Upper lobe of right lung (tissue), 1 donor: ENCODE measurements at regions not wholly inside any gene's neighbourhood (a gene's known extent, or its start where the extent isn't known, plus 50 kb on each side); places are given as distances from the start of the nearest gene placed in this dataset.

ENCODE experiments used
- ATAC-seq: fragments of 200-7000 bp; cut with Tn5 transposase; one replicate; pipeline ENCODE4 v1.9.1; 2020; ENCODE audit warnings: mild to moderate bottlenecking, moderate library complexity
- DNase-seq: peaks from one replicate; pipeline ENCODE4 v3.0.0-alpha.2; 2020
- H3K27ac ChIP-seq: fragments of 200-600 bp; one replicate; pipeline ENCODE4 v1.8.0; 2022
- H3K27me3 ChIP-seq: fragments of 200-600 bp; one replicate; pipeline ENCODE4 v1.8.0; 2022; ENCODE audit warnings: mild to moderate bottlenecking
- H3K36me3 ChIP-seq: fragments of 200-600 bp; one replicate; pipeline ENCODE4 v1.8.0; 2022
- H3K4me1 ChIP-seq: fragments of 200-600 bp; one replicate; pipeline ENCODE4 v1.8.0; 2022
- H3K4me3 ChIP-seq: fragments of 200-600 bp; one replicate; pipeline ENCODE4 v1.8.0; 2022; ENCODE audit warnings: mild to moderate bottlenecking
- H3K9me3 ChIP-seq: fragments of 200-600 bp; one replicate; pipeline ENCODE4 v1.8.0; 2022
- intact Hi-C: fragments of 100-400 bp; cut with DNase I; formaldehyde crosslinking; loops from one replicate; pipeline ENCODE4 v1.11.0; 2022
- TF ChIP-seq, protein P1 (sequence below): fragments of 200-600 bp; IDR thresholded peaks from one replicate; pipeline ENCODE4 v1.8.0; 2022; ENCODE audit warnings: antibody characterized with exemption
- donor health status: DM: no; HTN: yes; CAD: no; lungs with severe emphysema.

DNA sequence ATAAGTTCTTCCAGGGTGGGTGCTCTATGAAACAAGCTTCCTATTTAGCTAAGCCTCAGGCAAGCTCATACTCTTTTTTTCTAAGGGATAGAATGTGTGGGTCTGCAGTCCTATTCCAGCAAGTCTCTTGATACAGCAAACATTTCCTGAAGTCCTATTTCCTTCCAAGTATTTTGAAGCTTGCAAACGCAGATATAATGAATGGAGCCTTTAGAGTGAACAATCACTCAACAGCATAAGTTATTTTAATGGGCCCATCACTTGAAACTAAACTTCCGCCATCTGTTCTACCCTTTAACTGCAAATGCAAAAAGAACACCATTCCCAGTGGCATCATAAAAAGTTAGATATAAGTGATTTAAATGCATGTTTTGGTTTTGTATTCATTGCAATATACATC lies 108.3 kb upstream of the TAPT1 start:
- DNase-seq (no peak), ATAC-seq (no peak)
- intact Hi-C loops = no loop called here
- no peaks in the 10 kb centered on the region for H3K9me3 ChIP-seq
- no peaks in the 10 kb centered on the region for H3K36me3 ChIP-seq
- H3K27ac ChIP-seq = no peak overlapping the region
- H3K4me1 ChIP-seq = no peaks in the 10 kb centered on the region
- TF ChIP-seq, protein P1, sequence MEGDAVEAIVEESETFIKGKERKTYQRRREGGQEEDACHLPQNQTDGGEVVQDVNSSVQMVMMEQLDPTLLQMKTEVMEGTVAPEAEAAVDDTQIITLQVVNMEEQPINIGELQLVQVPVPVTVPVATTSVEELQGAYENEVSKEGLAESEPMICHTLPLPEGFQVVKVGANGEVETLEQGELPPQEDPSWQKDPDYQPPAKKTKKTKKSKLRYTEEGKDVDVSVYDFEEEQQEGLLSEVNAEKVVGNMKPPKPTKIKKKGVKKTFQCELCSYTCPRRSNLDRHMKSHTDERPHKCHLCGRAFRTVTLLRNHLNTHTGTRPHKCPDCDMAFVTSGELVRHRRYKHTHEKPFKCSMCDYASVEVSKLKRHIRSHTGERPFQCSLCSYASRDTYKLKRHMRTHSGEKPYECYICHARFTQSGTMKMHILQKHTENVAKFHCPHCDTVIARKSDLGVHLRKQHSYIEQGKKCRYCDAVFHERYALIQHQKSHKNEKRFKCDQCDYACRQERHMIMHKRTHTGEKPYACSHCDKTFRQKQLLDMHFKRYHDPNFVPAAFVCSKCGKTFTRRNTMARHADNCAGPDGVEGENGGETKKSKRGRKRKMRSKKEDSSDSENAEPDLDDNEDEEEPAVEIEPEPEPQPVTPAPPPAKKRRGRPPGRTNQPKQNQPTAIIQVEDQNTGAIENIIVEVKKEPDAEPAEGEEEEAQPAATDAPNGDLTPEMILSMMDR = no peak
- no peak overlapping the region for H3K4me3 ChIP-seq
- no peaks in the 10 kb centered on the region for H3K27me3 ChIP-seq

DNA sequence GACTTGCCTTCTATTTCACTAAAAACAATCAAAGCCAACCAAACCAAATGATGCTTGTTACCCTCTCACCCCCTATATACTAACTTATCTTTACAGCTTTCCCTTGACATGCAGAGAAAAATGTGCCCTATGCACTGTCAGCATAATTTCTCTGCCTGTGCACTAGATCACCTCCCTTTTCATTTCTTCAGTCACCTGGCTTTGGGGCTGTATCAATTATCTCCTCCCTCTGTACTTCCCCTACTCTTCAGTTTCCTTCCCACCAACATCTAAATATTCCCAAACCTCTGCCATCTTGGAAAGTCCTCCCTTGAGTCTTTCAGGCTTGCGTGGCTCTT lies 103.5 kb upstream of the TAPT1 start:
- ATAC-seq (no peak), DNase-seq (no peak)
- H3K27ac ChIP-seq = no peak overlapping the region
- H3K36me3 ChIP-seq = no peaks in the 10 kb centered on the region
- TF ChIP-seq, protein P1 = no peak
- no peaks in the 10 kb centered on the region for H3K9me3 ChIP-seq
- H3K27me3 ChIP-seq = no peaks in the 10 kb centered on the region
- intact Hi-C loops = no loop called here
- H3K4me3 ChIP-seq = no peak overlapping the region
- H3K4me1 ChIP-seq = no peaks in the 10 kb centered on the region

DNA sequence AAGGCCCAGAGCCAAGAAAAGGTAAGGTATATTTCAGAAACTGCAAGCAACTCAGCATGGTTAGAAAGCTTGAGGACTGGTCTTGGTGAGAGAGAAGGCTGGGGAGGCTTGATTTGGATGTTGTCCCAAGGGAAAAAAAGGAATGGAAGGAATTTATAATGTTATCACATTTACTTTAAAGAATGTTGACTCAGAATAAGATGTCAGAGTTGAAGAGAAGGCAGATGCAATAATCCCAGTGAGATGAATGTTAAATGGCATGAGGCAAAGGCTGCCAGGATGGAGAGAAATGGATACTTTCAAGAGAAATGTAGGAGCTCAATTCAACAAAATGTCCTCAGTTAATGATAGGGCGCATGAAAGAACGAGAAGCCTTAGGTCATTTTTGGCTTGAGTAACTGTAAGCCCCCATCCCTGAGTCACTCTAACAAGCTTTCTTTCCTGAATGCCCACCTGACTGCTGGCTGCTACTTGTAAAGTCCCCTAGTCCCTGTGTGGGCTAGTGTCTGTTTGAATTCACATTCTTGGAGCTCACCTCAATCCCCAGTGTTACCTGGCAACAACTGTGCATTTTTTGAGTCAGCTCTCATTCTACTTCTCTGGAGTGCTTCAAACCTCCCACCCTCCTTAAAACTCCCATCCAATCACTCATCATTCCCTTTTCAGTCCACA lies 103.0 kb upstream of the TAPT1 start:
- DNase-seq (no peak), ATAC-seq (no peak)
- Histone ChIP-seq H3K27me3 (no peaks in the 10 kb centered on the region), H3K36me3 (no peaks in the 10 kb centered on the region), H3K4me1 (no peaks in the 10 kb centered on the region), H3K4me3 (no peak overlapping the region), H3K9me3 (no peaks in the 10 kb centered on the region), H3K27ac (no peak overlapping the region)
- TF ChIP-seq, protein P1 = no peak
- intact Hi-C loops = no loop called here

DNA sequence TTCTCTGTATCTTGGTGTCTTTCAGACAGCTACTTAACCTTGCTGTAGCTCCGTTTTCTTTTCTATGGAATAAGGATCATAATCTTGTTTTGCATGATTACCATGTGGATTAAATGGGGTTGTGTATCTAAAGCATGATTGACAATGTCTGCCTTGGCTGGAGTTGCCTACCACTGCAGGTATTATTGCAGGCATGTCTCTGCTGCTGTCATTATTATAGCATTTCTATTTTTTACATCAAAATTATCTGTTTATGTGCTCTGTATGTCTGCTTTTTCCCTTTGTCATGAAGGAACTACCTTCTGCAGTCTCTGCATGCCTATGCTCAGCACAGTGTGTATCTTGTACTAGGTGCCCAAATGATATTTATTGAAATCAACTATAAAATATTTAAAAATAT lies 95.9 kb upstream of the TAPT1 start:
- Histone ChIP-seq H3K27me3 (no peaks in the 10 kb centered on the region), H3K27ac (no peak overlapping the region), H3K36me3 (no peaks in the 10 kb centered on the region), H3K4me3 (no peak overlapping the region), H3K9me3 (no peaks in the 10 kb centered on the region), H3K4me1 (no peaks in the 10 kb centered on the region)
- DNase-seq (no peak), ATAC-seq (no peak)
- intact Hi-C loops = no loop called here
- TF ChIP-seq, protein P1 = no peak

DNA sequence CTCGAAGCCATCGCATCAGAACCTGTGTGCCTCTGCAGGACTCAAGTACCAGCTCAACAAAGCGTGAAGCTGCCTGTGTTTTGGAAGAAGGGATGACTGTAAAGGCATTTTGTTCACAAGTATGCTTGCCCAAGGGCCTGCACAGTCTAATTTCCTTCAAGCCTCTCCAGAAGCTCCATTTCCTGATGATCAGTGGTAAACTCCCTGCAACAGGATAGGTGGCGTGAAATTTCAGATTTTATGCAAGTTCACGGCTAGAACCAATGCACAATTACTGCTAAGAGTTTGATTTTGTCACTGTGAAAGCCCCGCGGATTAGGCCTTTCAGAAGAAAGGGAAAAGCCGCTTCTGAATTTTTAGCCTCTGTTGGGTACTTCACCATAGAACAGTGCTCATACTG lies 89.2 kb upstream of the TAPT1 start:
- ATAC-seq = no peak
- Histone ChIP-seq H3K4me1 (no peaks in the 10 kb centered on the region), H3K4me3 (no peak overlapping the region), H3K9me3 (no peaks in the 10 kb centered on the region), H3K27me3 (no peaks in the 10 kb centered on the region), H3K27ac (no peak overlapping the region), H3K36me3 (no peaks in the 10 kb centered on the region)
- intact Hi-C loops = no loop called here
- DNase-seq = no peak
- TF ChIP-seq, protein P1 = no peak

DNA sequence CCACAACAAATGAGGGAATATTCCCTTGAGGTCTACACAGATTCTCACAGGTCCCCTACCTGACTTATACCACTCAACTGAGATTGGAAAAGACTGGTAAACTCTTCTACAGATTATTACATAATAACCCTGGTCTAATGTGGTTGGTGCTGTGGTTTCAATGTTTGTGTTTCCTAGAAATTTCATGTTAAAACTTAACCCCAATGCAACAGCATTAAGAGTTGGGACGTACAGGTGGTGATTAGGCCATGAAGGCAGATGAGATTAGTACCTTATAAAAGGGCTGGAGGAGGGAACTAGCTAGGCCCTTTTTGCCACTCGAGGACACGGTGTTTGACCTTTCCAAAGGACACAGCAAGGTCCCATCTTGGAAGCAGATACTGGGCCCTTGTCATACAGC lies 84.3 kb upstream of the TAPT1 start:
- H3K9me3 ChIP-seq = no peaks in the 10 kb centered on the region
- no peaks in the 10 kb centered on the region for H3K36me3 ChIP-seq
- TF ChIP-seq, protein P1 = no peak
- H3K4me1 ChIP-seq = no peaks in the 10 kb centered on the region
- DNase-seq (no peak), ATAC-seq (no peak)
- H3K27ac ChIP-seq = no peak overlapping the region
- intact Hi-C loops = no loop called here
- no peak overlapping the region for H3K4me3 ChIP-seq
- no peaks in the 10 kb centered on the region for H3K27me3 ChIP-seq
